Glutamatergic neuron (in vitro differentiated cells): ENCODE measurements at regions not wholly inside any gene's neighbourhood (a gene's known extent, or its start where the extent isn't known, plus 50 kb on each side); places are given as distances from the start of the nearest gene placed in this dataset.

ENCODE experiments used
- DNase-seq: peaks from one replicate; pipeline ENCODE4 v3.0.0; 2022
- H3K27ac Mint-ChIP-seq: one replicate; pipeline ENCODE4 v1.8.0; 2020; ENCODE audit warnings: mild to moderate bottlenecking, mixed read lengths, inconsistent platforms; ENCODE audit not compliant: unreplicated experiment
- H3K27me3 Mint-ChIP-seq: one replicate; pipeline ENCODE4 v1.8.0; 2020; ENCODE audit warnings: mild to moderate bottlenecking, moderate library complexity, mixed read lengths, inconsistent platforms; ENCODE audit not compliant: unreplicated experiment
- H3K36me3 Mint-ChIP-seq: one replicate; pipeline ENCODE4 v1.8.0; 2020; ENCODE audit warnings: mild to moderate bottlenecking, mixed read lengths, inconsistent platforms; ENCODE audit not compliant: unreplicated experiment
- H3K4me1 Mint-ChIP-seq: one replicate; pipeline ENCODE4 v1.8.0; 2020; ENCODE audit warnings: mild to moderate bottlenecking, low read depth, mixed read lengths, inconsistent platforms; ENCODE audit not compliant: unreplicated experiment
- H3K4me3 Mint-ChIP-seq: one replicate; pipeline ENCODE4 v1.8.0; 2020; ENCODE audit warnings: mild to moderate bottlenecking, mixed read lengths, inconsistent platforms; ENCODE audit not compliant: unreplicated experiment
- H3K9me3 Mint-ChIP-seq: one replicate; pipeline ENCODE4 v1.8.0; 2020; ENCODE audit warnings: mild to moderate bottlenecking, moderate library complexity, mixed read lengths, inconsistent platforms; ENCODE audit not compliant: unreplicated experiment
- TF ChIP-seq, protein P1 (sequence below): fragments of 200-600 bp; sonication (generic); IDR thresholded peaks from one replicate; pipeline ENCODE4 v1.5.0; 2021; ENCODE audit not compliant: partially characterized antibody, unreplicated experiment

DNA sequence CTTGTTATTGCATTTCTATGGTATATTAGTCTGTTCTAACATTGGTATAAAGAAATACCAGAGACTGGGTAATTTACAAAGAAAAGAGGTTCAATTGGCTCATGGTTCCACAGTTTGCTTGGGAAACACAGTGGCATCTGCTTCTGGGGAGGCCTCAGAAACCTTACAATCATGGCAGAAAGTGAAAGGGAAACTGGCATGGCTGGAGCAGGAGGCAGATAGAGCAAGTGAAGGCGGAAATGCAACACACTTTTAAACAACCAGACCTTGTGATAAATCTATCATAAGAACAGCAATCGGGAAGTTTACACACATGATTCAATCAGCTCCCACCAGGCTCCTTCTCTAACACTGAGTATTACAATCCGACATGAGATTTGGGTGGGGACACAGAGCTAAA, 346.6 kb upstream of the GNPDA2 start:
- H3K9me3 Mint-ChIP-seq, result peaks cover 1% of the 10 kb centered on the region
- peaks cover 5% of the 10 kb centered on the region for H3K36me3 Mint-ChIP-seq
- no peak overlapping the region for H3K27ac Mint-ChIP-seq
- TF ChIP-seq, protein P1, sequence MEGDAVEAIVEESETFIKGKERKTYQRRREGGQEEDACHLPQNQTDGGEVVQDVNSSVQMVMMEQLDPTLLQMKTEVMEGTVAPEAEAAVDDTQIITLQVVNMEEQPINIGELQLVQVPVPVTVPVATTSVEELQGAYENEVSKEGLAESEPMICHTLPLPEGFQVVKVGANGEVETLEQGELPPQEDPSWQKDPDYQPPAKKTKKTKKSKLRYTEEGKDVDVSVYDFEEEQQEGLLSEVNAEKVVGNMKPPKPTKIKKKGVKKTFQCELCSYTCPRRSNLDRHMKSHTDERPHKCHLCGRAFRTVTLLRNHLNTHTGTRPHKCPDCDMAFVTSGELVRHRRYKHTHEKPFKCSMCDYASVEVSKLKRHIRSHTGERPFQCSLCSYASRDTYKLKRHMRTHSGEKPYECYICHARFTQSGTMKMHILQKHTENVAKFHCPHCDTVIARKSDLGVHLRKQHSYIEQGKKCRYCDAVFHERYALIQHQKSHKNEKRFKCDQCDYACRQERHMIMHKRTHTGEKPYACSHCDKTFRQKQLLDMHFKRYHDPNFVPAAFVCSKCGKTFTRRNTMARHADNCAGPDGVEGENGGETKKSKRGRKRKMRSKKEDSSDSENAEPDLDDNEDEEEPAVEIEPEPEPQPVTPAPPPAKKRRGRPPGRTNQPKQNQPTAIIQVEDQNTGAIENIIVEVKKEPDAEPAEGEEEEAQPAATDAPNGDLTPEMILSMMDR, result no peak
- no peaks in the 10 kb centered on the region for H3K4me1 Mint-ChIP-seq
- DNase-seq, result no peak
- H3K27me3 Mint-ChIP-seq, result no peaks in the 10 kb centered on the region
- no peak overlapping the region for H3K4me3 Mint-ChIP-seq

DNA sequence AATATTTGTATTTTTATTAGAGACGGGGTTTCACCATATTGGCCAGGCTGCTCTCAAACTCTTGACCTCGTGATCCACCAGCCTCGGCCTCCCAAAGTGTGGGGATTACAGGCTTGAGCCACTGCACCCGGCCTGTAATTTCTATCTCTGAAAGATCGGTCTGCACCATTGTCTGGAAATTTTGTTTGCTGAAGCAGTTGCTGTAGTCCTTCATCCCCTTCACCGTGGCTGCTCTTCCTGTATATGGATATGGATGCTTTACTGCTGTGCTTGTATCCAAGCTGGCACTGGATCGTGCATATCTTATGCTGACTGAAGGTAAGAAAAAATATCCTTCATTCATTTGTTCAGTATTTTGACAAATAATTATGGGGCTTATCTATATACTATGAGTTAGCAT, 338.4 kb upstream of the GNPDA2 start:
- Mint-ChIP-seq H3K27ac (no peak overlapping the region), H3K4me3 (no peak overlapping the region), H3K27me3 (no peaks in the 10 kb centered on the region), H3K9me3 (no peaks in the 10 kb centered on the region), H3K36me3 (peaks cover 5% of the 10 kb centered on the region), H3K4me1 (peaks cover 14% of the 10 kb centered on the region)
- DNase-seq, result no peak
- TF ChIP-seq, protein P1, result no peak

DNA sequence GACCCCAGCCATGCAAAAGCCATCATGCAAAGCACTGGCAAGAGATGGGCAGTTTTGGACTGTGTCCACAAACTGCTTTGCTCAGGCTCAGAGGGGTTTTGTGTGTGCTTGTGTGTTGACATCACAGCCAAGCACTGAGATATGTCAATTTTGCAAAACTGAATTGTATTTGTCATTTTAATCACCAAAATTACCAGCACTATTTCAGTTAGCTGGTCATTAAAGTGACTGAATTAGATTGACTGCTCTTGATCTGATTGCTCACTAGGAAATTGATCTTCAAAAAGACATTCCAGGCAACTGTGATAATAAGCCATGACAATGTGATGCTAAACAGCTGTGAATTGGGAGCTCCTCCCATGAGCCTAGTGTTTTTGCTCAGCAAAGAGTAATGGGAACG, 337.3 kb upstream of the GNPDA2 start:
- Mint-ChIP-seq H3K27ac (peak overlapping the region; percentile 75), H3K9me3 (no peaks in the 10 kb centered on the region), H3K36me3 (no peaks in the 10 kb centered on the region), H3K4me1 (peaks cover 14% of the 10 kb centered on the region), H3K4me3 (no peak overlapping the region), H3K27me3 (no peaks in the 10 kb centered on the region)
- no peak for DNase-seq
- TF ChIP-seq, protein P1, result no peak

DNA sequence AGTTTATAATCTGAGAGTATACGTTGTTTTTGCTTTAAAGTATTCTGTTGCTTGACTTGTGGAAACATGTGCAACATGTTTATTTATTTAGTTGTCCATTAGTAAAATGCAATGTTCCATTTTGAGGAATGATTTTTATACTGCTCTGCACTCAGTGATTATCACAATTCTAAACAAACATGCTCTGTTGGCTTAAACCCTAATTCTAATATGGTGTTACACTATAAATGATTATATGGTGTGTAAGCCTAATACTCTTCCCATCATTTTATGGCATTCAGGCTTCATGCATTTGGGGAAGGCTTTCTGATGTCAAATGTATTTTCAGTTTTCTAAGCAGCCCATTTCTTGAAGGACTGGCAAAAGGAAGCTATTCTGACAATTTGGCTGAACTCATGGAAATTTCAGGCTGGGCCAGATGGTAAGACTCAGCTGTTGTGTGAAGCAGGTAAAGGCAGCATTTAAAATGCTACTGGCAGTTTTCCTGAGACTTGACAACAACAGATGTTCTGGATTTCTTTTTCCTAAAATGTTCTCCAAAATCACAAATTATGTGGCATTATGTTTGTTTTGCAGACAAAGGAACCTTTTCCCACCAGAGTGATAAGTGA, 336.7 kb upstream of the GNPDA2 start:
- Mint-ChIP-seq H3K27me3 (no peaks in the 10 kb centered on the region), H3K9me3 (no peaks in the 10 kb centered on the region), H3K36me3 (no peaks in the 10 kb centered on the region), H3K4me3 (no peak overlapping the region), H3K4me1 (peaks cover 14% of the 10 kb centered on the region), H3K27ac (peak overlapping the region; percentile 75)
- TF ChIP-seq, protein P1, result no peak
- DNase-seq, result no peak

DNA sequence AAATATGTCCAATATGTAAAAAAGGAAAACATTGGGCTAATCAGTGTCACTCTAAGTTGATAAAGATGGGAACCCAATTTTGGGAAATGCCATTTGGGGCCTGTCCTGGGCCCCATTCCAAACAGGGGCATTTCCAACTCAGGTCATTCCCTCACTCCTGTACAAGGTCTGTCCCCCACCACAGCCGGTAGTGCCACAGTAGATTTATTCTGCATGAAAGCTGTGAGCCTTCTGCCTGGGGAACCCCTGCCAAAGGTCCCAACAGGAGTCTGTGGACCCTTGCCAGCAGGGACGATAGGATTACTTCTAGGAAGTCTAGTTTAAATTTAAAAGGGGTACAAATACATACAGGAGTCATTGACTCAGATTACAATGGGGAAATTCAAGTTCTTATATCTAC, 317.6 kb upstream of the GNPDA2 start:
- H3K27ac Mint-ChIP-seq, result no peak overlapping the region
- H3K27me3 Mint-ChIP-seq, result no peaks in the 10 kb centered on the region
- peaks cover 8% of the 10 kb centered on the region for H3K36me3 Mint-ChIP-seq
- no peaks in the 10 kb centered on the region for H3K4me1 Mint-ChIP-seq
- H3K9me3 Mint-ChIP-seq, result peaks cover 3% of the 10 kb centered on the region
- DNase-seq, result no peak
- TF ChIP-seq, protein P1, result no peak
- H3K4me3 Mint-ChIP-seq, result no peak overlapping the region
